Smooth muscle cell (in vitro differentiated cells): ENCODE measurements at regions not wholly inside any gene's neighbourhood (a gene's known extent, or its start where the extent isn't known, plus 50 kb on each side); places are given as distances from the start of the nearest gene placed in this dataset.

ENCODE experiments used
- DNase-seq: peaks from one replicate; lab custom pipeline; 2025; ENCODE audit not compliant: unreplicated experiment; lab: John Stamatoyannopoulos, UW
- H2AFZ ChIP-seq: fragments of 200-600 bp; sonication (generic); 2 replicates; pipeline ENCODE4 v1.6.0; 2016; ENCODE audit warnings: antibody characterized with exemption, low read depth, mild to moderate bottlenecking
- H3F3A ChIP-seq: fragments of 200-600 bp; sonication (generic); 2 replicates; pipeline ENCODE4 v1.6.0; 2017; ENCODE audit warnings: antibody characterized with exemption, low read depth
- H3K27ac ChIP-seq: fragments of 200-600 bp; sonication (generic); 2 replicates; pipeline ENCODE4 v1.5.1; 2016; ENCODE audit warnings: low read depth, mild to moderate bottlenecking
- H3K27me3 ChIP-seq: fragments of 200-600 bp; sonication (generic); 2 replicates; pipeline ENCODE4 v1.6.1; 2016; ENCODE audit warnings: low read depth, mild to moderate bottlenecking
- H3K36me3 ChIP-seq: fragments of 200-600 bp; sonication (generic); 2 replicates; pipeline ENCODE4 v1.5.1; 2016; ENCODE audit warnings: low read depth
- H3K4me1 ChIP-seq: fragments of 200-600 bp; sonication (generic); 2 replicates; pipeline ENCODE4 v1.5.1; 2016; ENCODE audit warnings: low read depth
- H3K4me2 ChIP-seq: fragments of 200-600 bp; sonication (generic); 2 replicates; pipeline ENCODE4 v1.6.0; 2016; ENCODE audit warnings: mild to moderate bottlenecking
- H3K4me3 ChIP-seq: fragments of 200-600 bp; sonication (generic); 2 replicates; pipeline ENCODE4 v1.5.1; 2016; ENCODE audit warnings: mild to moderate bottlenecking
- H3K79me2 ChIP-seq: fragments of 200-600 bp; sonication (generic); 2 replicates; pipeline ENCODE4 v1.6.0; 2016; ENCODE audit warnings: low read depth, mild to moderate bottlenecking
- H3K9ac ChIP-seq: fragments of 200-600 bp; sonication (generic); 2 replicates; pipeline ENCODE4 v1.6.0; 2016; ENCODE audit warnings: low read depth
- H3K9me3 ChIP-seq: fragments of 200-600 bp; sonication (generic); replicated peaks from 2 replicates; pipeline ENCODE4 v1.5.1; 2016; ENCODE audit warnings: low read depth
- H4K20me1 ChIP-seq: fragments of 200-600 bp; sonication (generic); 2 replicates; pipeline ENCODE4 v1.6.0; 2016; ENCODE audit warnings: low read depth
- WGBS: methylation state at CpG from one replicate; pipeline ENCODE4 v1.1.7; 2016; ENCODE audit warnings: low lambda C conversion rate; 5-methylcytosine and 5-hydroxymethylcytosine counted together
- TF ChIP-seq, protein P1 (sequence below): fragments of 200-600 bp; sonication (generic); IDR thresholded peaks from 2 replicates; pipeline ENCODE4 v1.5.1; 2017; ENCODE audit warnings: borderline replicate concordance, mild to moderate bottlenecking, antibody characterized with exemption; ENCODE audit not compliant: insufficient read depth, poor library complexity, severe bottlenecking

DNA sequence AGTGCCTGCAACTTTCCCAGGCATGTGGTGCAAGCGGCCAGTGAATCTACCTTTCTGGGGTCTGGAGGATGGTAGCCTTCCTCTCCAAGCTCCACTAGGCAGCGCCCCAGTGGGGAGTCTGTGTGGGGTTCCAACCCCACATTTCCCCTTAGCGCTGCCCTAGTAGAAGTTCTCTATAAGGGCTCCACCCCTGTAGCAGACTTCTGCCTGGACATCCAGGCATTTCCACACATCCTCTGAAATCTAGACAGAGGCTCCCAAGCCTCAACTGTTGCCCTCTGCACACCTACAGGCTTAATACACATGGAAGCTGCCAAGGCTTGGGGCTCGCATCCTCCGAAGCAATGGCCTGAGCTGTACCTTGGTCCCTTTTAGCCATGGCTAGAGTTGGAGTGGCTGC lies 321.6 kb downstream of the TFAP2A start:
- no peak for DNase-seq
- Histone ChIP-seq H2AFZ (no peak overlapping the region), H3K27me3 (no peaks in the 10 kb centered on the region), H3K4me1 (no peaks in the 10 kb centered on the region), H3K79me2 (no peaks in the 10 kb centered on the region), H3K9ac (no peak overlapping the region), H3F3A (no peaks in the 10 kb centered on the region), H3K4me3 (no peak overlapping the region), H3K27ac (no peak overlapping the region), H3K9me3 (no peaks in the 10 kb centered on the region), H3K4me2 (no peak overlapping the region), H4K20me1 (no peaks in the 10 kb centered on the region), H3K36me3 (no peaks in the 10 kb centered on the region)
- TF ChIP-seq, protein P1, sequence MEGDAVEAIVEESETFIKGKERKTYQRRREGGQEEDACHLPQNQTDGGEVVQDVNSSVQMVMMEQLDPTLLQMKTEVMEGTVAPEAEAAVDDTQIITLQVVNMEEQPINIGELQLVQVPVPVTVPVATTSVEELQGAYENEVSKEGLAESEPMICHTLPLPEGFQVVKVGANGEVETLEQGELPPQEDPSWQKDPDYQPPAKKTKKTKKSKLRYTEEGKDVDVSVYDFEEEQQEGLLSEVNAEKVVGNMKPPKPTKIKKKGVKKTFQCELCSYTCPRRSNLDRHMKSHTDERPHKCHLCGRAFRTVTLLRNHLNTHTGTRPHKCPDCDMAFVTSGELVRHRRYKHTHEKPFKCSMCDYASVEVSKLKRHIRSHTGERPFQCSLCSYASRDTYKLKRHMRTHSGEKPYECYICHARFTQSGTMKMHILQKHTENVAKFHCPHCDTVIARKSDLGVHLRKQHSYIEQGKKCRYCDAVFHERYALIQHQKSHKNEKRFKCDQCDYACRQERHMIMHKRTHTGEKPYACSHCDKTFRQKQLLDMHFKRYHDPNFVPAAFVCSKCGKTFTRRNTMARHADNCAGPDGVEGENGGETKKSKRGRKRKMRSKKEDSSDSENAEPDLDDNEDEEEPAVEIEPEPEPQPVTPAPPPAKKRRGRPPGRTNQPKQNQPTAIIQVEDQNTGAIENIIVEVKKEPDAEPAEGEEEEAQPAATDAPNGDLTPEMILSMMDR: no peak
- 98% methylated on average over 5 of the region's 5 CpGs for WGBS

DNA sequence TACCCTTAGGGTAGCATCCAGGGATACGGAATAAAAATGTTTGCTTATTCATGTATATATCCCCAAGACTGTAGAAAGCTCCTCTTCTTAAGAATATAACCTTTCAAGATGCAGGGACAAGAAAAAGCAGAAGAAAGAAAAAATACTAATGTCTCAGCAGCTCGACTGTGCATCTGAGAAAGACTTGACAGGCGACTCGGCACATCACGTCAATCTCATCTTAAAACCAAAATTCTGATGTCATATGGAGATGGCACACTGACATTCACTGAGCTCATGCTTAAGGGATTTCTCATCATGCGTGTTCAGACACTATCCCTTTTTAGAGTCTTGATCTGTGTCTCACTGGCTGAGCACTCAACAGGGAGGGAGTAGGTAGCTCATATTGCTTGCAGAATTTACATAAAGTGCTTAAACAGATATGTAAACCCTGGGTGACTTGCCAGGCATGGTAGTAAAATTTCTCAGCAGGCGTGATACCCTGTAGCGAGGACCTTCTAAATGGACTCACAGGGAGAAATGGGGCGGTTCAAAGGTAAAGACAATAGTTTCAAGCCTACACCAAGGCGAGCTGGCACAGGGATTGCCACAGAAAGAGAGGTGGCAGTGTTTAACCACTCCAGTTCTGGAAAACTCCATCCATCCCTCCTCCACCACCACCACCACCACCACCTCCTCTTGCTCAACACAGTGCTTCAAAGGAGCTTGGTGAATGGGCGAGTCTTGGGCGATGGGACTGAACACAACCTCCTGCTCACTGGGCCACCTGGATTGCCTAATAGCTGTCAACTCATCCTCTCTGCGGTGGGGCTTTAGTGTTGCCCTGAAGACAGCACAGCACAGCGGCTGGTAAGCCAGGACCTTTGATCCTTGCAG lies 330.5 kb downstream of the TFAP2A start:
- H3K9ac ChIP-seq: no peak overlapping the region
- H3K4me2 ChIP-seq: no peak overlapping the region
- H3K27ac ChIP-seq: peak overlapping the region; percentile 35
- H4K20me1 ChIP-seq: no peaks in the 10 kb centered on the region
- no peaks in the 10 kb centered on the region for H3K9me3 ChIP-seq
- WGBS: 82% methylated on average over 14 of the region's 14 CpGs
- TF ChIP-seq, protein P1: no peak
- no peak for DNase-seq
- H3K79me2 ChIP-seq: no peaks in the 10 kb centered on the region
- H3K27me3 ChIP-seq: peaks cover 7% of the 10 kb centered on the region
- H3K4me3 ChIP-seq: no peak overlapping the region
- H2AFZ ChIP-seq: no peak overlapping the region
- no peaks in the 10 kb centered on the region for H3K36me3 ChIP-seq
- no peaks in the 10 kb centered on the region for H3F3A ChIP-seq
- H3K4me1 ChIP-seq: no peaks in the 10 kb centered on the region

DNA sequence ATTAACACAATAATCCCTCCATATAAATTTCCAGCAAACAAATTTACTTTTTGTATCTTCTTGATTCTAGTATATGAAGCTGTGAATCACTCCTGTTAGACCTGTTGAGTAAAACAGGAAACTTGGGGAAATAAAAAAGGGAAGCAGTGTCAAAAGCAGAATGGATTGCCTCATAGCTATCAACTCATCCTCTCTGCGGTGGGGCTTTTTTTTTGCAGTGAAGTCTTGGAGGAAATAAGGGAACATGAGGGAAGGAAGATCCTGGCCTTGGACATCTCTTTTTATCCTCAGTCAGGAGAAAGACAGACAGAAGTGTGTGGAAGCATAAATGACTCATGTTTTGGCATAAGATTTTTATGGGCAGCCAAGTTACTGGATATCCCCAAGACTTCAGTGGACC lies 332.5 kb downstream of the TFAP2A start:
- TF ChIP-seq, protein P1: no peak
- Histone ChIP-seq H3K36me3 (no peaks in the 10 kb centered on the region), H3K27ac (no peak overlapping the region), H2AFZ (no peak overlapping the region), H3K9me3 (no peaks in the 10 kb centered on the region), H3K4me2 (no peak overlapping the region), H3K4me1 (no peaks in the 10 kb centered on the region), H3F3A (no peaks in the 10 kb centered on the region), H3K79me2 (no peaks in the 10 kb centered on the region), H3K4me3 (no peak overlapping the region), H4K20me1 (no peaks in the 10 kb centered on the region), H3K27me3 (peaks cover 7% of the 10 kb centered on the region), H3K9ac (no peak overlapping the region)
- 96% methylated on average over 1 of the region's 1 CpG for WGBS
- no peak for DNase-seq

DNA sequence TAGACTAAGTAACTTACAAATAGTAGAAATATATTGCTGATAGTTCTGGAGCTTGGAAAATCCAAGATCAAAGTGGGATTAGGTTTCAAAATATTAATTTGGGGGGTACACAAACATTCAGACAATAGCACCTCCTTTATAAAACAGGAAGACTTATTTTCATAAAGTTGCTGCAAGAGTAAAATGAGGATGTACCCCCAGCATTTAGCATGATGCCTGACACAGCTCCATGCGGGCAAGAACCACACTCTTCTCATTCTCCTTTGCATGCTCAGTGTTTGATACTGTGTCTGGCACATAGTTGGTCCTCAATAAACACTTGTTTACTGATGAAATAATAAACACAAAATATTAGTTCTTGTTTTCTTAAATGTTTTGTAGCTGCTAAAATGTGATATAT lies 332.9 kb downstream of the TFAP2A start:
- Histone ChIP-seq H3K4me3 (no peak overlapping the region), H3K4me2 (no peak overlapping the region), H3K9ac (no peak overlapping the region), H2AFZ (no peak overlapping the region), H3K79me2 (no peaks in the 10 kb centered on the region), H3K9me3 (no peaks in the 10 kb centered on the region), H3K4me1 (no peaks in the 10 kb centered on the region), H3K27me3 (peaks cover 7% of the 10 kb centered on the region), H3K27ac (no peak overlapping the region), H3K36me3 (no peaks in the 10 kb centered on the region), H4K20me1 (no peaks in the 10 kb centered on the region), H3F3A (no peaks in the 10 kb centered on the region)
- no peak for DNase-seq
- TF ChIP-seq, protein P1: no peak
- WGBS: 82% methylated on average over 1 of the region's 1 CpG
